CD4-positive, alpha-beta T cell treated with Interleukin-10 for 1 hour (primary cell): ENCODE measurements at regions not wholly inside any gene's neighbourhood (a gene's known extent, or its start where the extent isn't known, plus 50 kb on each side); places are given as distances from the start of the nearest gene placed in this dataset.

ENCODE experiments used
- DNase-seq: peaks from one replicate; pipeline ENCODE4 v3.0.0-alpha.2; 2020

DNA sequence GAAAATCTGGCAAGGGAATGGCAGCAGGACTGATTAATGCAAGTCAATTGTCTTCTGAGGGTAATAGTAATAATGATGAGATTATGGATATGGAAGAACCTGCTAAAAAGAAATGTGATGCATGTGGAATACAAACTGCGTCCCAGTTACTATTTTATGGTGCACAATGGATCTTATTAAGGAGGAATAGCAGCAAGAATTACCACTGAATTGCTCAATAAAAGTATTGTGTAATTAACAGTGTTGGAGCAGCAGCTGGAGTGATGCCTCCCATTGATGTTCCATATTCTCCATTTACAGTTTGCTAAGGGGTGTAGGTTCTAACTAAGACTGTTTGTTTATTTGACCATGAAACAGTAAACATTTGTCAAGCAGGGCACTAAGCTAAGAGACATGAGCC is 167.9 kb downstream of the HRH4 start:
- DNase-seq, result no peak

DNA sequence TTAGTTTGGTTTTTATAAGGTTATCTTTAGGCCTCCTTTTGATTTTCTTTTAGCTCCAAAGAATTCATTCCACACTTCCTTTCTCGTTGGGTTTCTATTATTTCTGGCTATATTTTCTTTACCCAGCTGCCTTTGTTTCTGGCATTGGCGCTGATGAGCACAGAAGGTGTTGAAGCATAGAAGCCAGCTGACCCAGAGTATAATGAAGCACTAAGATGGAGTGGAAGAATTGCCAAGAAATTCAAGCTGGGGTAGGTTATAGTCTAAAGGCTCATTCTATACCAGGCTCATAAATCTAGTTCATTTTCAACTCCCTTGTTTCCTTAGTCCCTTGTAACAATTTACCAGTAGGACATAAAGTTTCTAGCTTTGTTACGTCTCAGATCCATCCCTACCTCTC is 169.5 kb downstream of the HRH4 start:
- no peak for DNase-seq

DNA sequence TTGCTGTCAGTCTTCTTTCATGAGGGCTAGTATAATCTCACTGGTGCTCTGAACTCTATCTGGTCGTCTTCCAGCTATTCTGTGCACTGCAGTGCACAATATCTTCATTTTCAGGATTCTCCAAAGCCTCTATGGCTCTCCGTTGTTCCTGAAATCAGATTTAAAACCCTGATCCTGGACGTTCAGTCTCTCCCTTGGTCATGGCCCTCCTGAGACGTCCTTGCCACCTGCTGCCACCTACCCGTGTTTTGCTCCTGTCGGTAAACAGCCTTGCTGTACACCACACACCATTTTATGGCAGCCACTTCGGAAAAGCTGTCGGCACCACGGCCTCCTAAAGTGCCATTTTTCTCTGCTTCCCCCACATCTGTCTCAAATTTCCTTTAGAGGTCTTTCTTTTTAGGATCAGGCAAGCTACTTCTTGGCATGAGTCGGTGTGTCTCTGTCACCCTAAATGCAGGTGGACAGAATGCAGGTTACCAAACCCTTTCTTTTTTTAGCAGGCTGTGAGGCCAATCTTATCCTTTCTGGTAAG is 170.0 kb downstream of the HRH4 start:
- DNase-seq, result no peak

DNA sequence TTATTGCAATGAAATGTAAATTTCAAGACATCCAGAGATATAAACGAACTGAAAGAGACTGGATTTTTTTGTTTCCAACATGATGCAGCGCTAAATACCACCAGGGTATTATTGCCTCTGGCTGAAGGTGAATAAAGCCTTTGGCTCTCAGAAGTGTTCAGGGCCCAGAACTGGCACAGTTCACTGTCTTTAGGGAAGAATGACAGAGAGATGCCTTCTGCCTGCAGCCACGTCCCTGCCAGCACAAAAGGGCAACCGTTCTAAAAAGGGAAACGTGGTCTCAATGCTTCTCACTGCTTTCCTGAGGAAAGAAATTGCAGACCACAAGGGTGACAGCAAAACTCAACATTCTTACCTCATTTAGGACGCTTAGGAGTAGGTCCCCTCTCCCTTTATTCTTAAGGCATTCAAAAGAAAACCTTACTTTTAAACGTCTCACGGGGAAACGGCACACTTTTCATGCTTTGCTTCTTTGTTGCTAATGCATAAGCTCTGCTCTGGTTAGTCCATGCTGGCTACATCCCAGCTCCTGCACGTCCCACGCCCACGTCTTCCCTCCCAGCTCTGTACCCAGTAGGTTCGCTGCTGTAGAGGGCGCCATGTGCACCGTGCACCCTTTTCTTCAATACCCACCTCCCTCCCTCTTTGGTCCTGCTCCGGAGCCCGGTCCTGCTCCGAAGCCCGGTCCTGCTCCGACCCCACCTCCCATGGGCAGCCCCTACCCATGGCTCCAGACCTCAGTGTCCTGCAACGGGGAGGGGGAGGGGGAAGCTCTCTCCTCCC is 171.0 kb downstream of the HRH4 start:
- no peak for DNase-seq

DNA sequence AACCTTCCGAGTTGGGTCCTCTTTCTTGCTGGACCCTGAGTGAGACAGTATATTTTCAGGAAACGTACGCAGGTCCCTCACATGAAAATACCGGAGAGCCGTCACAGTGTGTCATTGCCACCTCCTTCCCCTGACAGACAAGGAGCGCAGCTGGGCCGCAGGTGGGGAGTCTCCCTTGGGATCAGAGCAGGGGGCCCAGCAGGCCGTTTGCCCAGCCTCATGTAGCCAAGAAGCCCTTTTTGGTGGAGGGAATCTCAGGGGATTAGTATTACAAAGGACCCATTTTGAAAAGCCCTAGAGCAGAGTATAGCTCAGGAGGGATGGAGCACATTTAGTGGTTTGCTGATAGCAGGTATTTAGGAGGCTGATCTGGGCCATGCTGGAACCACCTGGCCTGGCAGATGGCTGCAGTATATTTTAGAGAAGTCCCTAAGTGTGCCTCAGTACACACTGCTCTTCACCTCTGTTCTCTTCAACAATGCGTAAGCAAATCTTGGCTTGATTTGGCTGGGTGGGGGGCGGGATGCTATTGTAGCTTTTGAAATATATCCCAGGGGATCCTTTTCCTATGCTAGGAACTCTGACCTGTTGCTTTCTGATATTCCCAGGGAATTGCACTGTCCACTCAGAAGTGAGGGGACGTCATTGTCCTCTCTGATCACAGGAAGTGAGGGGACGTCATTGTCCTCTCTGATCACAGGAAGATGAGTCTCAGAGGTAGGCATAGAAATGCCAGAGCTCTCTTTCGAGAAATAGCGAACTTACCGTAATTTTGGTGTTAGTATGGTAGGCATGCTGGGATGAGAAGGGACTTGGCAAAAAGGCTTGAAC is 171.9 kb downstream of the HRH4 start:
- DNase-seq, result no peak

DNA sequence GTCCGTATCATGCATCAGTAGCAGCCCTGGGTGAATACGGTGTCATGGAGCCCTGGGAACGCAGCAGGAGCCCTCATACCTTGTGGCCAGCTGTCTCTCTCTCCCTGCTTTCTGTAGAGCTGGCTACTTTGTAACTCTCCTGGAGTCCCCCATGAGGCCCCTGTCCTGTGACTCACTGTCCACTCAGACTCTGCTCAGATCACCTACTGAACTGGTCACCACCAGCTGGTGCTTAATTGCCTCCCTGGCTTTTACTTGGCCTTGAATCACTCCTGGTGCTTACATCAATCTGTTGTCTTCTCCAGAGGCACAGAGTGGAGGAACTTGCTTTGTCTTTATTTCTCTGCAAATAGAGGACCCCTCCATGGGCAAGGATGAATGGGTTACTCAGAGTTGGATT is 172.7 kb downstream of the HRH4 start:
- DNase-seq, result no peak

DNA sequence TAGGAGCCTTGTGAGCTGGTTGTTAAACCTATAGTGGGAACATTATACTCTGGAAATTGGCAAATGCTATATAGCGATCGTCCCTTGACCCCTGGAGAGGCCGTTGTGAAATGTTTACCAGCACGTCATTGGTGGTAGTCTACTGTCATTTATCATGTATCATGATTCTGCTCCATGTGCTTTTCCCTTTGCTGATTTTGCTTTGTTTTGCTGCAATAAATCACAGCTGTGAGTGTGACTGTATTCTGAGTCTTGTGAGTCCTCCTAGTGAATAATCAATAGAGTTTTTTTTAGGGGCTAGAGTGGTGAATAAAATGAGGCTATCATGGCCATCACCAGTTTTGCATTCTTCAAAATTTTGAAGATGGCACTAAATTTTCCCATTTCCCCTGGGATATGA is 189.1 kb downstream of the HRH4 start:
- no peak for DNase-seq

DNA sequence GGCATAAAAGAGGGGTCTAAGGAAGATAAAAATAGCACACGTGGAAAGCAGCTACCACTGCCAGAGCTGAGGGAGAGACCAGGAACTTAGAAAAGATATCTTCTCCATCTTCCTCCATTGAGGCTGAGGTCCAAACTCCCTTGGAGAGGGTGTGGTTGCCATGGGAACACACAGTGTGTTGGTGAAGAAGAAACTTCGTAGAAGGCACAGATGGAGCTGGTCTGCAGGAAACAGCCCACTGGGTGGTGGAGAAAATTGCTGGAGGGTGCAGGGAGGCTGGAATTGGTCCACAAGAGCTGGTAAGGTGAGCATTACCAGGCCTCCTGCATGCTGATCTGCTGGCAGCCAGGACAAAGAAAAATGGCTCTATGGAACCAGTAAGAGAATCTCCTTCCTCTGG is 191.0 kb downstream of the HRH4 start:
- no peak for DNase-seq

DNA sequence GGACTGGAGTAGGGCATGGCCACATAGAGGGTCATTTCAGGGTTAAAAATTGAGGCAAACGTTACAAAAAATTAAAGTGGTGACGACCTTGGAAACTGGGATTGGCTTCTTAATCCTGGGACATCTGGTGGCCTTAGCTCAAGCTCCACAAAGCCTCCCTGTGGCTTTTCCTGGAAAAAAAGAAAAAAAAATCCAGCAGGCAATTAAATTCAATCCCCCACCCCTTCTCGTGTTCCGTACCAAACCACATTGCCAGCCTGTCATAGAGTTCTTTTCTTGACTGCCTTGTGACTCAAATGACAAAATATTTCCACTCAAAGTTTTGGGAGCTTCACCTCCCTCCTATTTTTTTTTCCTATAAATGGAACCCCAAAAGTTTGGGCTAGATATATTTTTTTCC is 195.6 kb downstream of the HRH4 start:
- DNase-seq, result no peak

DNA sequence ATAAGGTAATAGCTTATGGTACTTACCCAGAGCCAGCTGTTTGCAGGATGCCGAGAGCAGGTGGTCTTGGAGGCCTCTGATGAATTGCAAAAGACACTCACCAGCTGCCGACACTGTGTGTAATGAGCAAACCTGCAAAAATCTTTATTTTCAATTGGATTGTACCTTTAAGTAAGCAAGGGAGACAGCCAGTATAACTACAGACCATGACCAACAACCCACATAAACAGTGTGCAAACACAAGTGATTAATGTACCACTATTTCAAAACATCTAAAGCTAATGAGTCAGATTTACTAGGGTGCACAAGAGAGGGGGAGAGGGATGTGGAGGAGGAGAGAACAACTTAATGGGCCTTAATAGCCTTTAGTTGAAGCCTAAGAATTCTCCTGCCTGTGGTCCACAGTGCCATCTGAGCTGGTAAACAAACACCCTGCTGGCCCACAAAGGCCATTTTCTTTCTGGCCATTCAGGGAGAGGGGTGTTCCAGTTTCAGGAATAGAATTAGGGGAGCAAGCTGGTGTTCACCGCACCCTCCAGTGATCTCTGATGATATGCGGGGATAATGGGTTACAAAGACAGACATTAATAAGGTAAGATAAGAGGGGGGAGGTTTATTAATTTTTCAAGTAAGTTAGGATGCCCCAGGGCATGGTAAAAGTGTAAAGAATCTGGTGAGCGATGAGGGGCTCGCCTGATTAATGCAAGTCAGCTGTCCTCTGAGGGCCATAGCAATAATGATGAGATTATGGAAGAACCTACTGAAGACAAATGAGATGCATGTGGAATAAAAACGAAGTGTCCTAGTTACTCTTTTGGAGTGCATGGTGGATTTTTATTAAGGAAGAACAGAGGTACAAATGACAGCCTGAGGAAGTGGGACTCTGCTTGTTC is 196.4 kb downstream of the HRH4 start:
- DNase-seq, result no peak

DNA sequence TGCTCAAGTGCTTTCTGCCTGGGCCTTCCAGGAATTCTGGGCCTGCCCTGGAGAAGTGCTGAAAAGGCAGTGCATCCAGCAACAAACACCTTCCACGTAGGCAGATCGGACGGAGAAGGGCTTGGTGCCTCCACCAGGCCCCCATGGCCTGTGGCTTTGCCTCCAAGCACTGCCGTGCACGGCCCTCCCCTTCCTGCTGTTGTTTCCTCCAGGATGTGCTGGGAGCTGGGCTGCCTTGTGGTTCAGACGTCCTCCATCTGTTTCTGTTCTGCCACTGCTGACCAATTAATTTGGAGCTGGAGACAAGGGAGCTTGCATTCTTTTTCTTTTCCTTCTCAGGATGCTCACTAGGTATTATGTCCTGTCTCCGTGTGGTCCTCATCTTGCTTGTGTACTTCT is 197.0 kb downstream of the HRH4 start:
- DNase-seq, result no peak

DNA sequence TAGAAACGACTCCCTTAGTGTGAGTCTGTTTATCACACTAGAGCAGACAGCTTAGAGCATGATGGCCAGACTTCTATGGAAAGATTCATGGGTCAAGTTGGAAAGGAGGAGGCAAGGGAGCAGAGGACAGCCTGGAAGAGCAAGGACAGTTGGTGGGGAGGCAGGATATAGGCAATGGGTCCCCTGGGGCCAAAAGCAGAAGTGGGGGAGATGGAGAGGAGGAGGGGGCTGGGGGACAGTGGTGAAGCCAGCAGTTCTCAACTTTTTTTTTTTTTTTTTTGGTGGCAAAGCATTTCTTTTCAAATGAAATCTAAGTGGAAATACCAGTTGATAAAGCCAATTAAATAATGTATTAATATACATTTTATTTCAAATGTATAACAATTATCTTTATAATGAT is 197.9 kb downstream of the HRH4 start:
- no peak for DNase-seq

DNA sequence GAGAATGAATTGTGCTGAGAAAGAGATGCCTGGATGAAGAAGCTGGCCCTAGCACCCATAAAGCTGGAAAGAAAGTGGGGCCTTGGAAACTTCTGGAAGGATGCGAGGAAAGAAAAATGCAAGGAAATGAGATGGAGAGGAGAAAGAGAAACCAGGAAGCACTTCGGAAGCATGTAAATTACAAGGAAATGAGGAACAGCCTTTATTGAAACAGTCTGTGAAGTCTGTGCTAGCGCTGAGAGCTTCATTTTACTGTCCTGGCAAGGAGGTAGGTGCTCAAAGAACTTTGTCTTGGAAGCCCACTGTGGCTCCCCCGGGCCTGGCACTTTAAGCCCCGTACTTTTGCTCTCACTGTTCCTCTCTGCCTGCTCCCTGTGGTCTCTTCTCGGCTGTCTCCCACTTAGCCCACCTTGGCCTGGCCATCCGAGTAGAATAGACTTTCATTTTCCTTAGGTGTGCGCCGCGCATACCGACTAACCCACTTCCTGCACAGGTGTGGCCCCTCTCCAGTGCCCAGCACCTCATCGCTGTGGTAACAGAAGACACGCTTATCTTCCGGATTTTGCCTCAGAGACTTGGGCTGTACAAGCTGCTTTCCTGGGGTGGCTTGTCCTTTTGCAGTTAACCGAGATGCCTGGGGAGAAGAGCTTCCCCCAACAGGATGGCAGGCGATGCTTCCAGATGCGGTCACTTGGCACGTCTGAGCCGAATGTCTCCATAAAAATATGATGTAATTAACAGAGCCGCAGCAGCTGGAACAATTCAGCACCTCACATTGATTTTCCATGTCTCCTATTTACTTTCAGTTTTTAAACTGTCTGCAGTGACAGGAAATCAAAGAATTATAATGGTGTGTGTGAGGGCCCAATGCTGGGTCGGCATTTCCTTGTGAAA is 199.6 kb downstream of the HRH4 start:
- peak; percentile 42 for DNase-seq

DNA sequence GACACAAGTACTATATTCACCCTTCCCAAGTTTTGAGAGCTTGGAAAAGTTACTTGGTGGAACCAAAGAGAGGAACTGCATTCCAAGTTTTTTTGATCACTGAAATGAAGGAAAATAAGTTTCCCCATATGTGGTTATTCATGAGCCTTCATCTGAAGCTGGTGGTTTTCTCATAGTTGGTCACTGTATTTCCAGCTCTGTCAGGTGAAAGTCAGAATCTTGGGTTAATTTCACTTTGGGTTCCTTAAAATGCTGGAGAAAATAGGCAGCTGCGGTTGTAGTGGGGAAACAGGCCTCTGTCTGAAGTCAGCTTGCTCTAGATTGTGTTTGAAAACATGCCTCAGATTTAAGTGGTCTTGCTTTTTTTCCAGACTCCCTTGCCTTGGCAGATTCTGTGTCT is 200.5 kb downstream of the HRH4 start:
- DNase-seq, result no peak

DNA sequence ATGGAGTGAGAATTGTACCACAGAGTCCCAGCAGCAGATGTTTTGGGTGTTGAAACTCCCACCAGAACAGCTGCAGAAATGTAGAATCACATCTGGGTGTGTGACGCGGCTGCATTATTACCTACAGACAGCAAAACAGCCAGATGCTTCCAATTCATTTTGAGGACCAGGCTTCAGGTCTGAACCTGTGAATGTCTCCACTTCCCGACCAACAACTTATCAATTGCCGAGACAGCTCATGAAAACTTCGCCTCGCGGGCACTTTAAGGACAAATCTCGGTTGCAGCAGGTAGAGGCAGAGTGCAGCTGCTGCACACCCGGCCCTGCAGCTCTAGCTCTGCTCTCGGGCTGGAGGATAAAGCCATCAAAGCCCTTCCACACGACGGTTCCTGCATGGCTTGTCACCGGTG is 202.0 kb downstream of the HRH4 start:
- no peak for DNase-seq

DNA sequence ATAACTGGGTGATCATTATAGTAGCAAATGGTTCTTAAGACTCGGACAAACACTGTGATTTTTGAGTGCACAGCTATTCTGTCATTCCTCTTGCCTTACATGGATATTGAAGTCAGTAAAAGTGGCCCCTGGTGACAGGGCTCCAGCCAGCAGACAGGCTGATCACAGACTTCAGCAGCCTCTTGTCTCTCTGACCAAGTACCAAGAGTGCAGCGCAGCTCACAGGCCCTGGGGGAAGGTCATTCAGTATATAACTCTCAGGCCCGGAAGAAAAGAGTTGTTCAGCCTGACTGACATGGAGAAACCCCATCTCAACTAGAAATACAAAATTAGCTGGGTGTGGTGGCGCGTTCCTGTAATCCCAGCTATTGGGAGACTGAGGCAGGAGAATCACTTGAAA is 202.6 kb downstream of the HRH4 start:
- DNase-seq, result no peak

DNA sequence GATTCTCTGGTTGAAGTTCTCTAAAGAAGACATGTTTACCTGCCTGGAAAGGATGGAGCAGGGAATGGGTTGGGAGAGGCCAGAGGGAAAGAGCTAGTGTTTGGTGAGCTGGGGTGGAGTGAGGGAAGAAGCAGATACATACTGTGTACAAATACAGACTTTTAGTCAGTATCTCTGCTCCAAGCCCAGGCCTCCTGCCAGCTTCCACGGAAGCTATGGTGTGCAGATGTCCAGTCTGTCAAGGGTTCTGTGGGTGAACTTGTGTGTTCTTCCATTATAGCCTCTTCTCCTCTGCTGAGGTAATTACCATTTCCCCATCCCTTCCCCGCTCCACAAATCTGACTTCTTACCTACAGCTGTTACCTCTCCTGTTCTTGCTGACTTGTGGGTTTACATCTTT is 208.6 kb downstream of the HRH4 start:
- no peak for DNase-seq

DNA sequence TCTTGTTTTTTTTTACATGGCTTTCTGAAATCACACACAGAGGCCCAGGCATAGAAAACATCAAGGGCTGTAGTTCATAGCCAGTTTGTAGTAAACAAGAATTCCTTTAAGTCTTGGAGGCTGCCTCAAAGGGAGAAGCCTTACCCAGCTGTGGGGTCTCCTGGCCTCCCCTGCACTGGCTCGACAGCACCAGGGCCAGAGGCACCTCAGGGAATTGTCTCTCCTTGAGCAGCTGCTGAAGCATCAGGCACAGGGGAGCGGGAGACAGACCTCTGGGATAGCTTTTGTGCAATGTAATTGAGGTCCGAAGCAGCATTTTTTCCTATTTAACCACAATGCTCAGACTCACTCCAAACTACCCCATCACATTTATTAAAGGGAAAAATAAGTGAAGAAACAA is 209.1 kb downstream of the HRH4 start:
- DNase-seq, result no peak

DNA sequence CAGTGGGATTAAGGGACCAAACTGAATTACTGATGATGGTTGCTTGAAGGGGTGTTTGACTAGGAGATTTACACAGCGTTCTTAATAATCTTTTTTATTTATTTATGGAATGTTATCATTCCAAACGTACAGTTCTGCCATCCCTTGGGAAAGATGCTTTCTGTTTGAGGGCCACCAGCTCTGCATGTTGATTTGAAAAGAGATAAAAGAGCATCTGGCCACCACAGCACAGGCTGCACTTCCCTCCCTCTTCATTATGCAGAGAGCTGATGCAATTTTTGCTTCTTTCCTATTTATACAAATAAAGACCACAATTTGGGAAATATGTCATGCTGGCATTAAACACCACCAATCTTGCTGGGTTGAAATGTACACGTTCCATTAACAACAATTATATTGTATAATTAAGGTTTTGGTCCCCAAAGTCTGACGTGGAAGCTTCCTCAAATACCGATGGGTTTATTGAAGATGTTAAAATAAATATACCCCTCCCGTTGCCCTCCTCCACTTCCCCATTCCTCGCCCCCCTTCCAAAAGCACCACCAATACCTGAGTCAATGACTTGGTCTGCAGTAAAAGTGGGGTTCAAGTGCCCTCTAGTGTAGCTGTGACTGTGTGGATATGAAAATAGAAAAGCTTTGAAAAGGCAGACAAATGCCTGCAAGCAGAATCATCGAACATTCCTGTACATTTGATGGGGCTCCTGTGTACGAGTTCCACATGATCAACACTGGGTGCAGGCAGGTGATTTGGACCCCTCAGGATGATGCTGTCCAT is 211.9 kb downstream of the HRH4 start:
- DNase-seq, result no peak

DNA sequence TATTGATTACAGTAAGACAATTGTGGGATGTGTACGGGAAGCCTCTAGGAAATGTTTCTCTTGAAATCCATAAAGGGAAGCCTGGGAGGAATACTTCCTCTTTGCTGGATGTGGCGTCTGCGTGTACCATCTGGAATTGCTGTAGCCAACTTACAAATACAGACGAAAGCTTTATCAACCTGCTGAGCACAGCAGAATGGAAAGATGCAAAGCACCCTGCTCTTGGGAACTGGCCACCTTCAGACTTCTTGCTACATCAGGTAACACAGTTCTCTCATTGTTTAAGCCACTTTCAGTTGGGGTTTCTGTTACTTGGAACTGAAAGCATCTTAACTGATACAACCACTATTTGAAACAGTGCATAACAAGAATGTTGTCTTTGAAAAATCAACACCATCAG is 213.8 kb downstream of the HRH4 start:
- no peak for DNase-seq

DNA sequence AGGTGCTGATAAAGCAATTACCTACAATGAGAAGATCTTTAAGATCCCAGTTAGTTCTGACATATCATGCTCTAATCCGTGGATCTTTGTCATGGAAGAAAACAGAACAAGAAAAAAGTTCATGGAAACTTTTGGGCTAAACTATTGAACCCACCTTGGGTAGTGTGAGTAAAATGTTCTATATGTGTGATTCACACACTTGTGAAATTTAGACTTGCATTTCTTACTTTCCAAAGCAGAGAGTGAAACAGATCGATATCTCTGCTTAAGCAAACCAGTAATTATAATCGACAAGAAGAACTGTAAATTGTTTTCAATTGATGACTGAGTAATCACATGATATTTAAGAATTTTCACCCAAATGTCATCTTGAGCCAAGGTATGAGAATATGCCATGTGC is 214.2 kb downstream of the HRH4 start:
- DNase-seq, result no peak
